ENCODE measurements at regions not wholly inside any gene's neighbourhood (a gene's known extent, or its start where the extent isn't known, plus 50 kb on each side); places are given as distances from the start of the nearest gene placed in this dataset.
"Not testable (repeated sequence)": the region's sequence is repeated elsewhere in the genome, so short reads cannot be mapped to it uniquely, and the experiment has no call there.

DNA sequence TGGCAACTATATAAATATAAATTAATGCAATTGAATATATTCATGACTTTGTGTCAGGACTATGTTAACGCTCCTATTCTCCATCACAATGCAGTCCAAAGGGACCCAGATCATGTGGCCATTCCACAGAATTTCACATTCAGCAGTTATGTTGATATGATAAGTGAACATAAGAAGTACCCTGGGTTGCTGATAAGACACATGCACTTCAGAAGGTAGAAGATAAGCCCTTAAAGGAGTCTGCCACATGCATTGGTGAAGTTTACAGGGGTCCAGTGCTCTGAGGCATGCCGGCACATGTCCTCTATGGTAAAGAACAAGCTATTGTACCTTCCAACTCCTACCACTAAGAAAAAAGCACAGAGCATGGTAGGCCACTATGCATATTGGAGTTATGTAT, 76.4 kb downstream of the PHAX start:
- no peak for DNase-seq

DNA sequence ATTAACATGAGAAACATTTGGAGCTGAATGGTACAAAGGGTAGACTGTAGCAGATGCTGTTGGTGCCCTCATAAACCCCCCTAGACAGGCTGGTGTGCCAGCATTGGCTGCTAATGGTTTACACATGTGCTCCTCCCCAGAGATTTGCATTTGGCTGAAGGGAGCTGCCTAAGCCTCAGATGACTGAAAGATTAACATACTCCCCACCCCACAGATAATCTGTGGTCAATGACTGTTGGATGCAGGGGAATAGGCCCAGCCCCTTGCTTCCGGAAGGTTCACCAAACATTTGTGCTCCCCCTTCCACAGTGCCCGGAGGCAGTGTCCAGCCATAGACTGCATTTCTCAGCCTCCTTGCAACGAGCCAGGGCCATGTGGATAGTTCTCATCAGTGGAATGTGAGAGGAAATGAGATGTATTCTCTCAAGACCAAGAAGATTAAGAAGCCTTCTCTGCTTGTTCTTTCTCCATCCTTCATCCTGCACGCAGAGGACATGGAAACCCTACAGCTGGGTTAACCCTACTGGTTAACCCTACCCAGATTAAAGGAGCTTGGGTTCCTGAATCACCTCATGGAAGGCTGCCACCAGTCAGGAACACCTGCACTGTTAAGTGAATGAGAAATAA, 79.6 kb downstream of the PHAX start:
- no peak for DNase-seq

DNA sequence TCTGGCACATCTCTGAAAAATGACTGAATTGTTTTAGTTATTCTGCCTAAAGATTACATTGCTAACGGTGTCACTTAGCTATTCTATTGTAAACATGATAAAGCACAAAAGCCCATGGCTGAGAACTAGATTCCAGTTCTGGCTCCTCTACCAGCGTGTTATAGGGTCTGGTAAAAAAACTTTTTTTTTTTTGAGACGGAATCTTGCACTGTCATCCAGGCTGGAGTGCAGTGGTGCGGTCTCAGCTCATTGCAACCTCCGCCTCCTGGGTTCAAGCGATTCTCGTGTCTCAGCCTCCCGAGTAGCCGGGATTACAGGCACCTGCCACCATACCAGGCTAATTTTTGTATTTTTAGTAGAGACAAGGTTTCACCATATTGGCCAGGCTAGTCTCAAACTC, 80.6 kb downstream of the PHAX start:
- not testable (repeated sequence) for DNase-seq

DNA sequence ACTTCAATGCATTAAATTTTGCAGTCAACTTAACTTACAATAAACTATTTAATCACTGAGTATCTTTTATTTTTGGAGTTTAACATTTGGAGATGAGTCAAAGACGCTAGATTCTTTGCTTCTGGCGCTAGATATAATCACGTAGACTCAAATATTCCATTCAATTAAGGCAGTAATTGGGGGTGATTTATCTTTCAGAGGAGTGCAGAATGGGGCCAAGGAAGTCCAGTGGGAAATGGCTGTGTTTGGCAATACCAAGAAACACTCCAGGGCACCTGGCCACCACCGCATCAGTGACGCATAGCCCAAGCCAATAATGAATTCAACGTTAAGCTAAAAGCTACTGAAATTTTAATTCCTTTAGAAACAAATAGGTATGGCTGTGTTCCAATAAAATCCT, 81.2 kb downstream of the PHAX start:
- no peak for DNase-seq

DNA sequence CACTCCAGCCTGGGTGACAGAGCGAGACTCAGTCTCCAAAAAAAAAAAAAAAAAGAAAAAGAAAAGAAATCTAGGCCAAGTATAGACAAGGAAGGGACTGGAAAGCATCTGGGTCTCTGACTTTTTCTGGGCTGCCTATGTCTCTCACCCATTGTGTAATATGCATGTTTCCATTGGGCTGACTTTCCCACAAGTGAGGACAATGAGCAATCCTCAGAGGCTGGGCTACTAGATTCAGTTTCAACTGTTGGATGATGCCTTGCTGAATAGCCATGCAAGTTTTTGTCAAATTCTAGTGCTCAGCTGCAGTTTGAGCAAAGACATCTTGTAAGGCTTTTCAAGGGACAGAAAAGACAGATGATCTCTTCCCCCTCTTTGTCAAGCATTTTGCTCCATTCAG, 82.1 kb downstream of the PHAX start:
- DNase-seq: no peak

GRCh38 chr5:126683912-126684311, 83.2 kb downstream of the PHAX start:
- DNase-seq: no peak

- peak; percentile 52 to 74 for DNase-seq
Observed at GRCh38 chr5:126684656-126685442, 84.1 kb downstream of the PHAX start.

DNA sequence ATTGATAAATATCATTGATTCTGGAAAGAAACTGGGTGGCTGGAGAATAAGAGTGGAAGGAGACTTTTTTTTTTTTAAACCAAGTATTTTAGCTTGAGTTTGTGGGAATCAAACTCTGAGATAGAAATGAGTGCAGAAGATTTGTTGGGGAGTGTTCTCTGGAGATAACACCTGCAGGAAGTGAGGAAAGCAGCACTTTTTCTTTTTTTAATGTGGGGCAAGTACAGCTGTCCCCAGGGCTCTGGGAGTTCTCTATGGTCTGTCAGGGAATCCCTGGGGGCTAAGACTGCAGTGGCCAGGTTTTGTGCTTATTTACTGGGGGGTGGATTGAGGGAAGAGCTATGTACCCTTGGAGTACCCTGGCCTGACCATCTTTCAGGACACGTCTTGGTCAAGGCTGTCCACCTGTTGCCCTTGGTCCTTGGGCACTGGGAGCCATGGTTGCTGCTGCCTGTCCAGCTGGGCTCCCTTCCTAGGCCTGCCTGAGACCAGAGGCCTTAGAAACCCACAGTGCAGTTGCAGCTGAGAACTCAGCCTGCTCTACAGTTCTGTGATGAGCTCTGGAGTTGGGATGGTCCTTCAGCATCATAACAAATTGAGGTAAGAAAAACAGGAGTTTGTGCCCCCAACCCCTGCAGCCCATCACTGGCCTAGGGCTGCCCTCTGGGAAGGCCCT, 85.8 kb downstream of the PHAX start:
- DNase-seq: no peak

- DNase-seq: no peak
Observed at GRCh38 chr5:126692971-126693370, 84.0 kb upstream of the LMNB1 start.

- no peak for DNase-seq
Observed at GRCh38 chr5:126693806-126694205, 83.1 kb upstream of the LMNB1 start.

DNA sequence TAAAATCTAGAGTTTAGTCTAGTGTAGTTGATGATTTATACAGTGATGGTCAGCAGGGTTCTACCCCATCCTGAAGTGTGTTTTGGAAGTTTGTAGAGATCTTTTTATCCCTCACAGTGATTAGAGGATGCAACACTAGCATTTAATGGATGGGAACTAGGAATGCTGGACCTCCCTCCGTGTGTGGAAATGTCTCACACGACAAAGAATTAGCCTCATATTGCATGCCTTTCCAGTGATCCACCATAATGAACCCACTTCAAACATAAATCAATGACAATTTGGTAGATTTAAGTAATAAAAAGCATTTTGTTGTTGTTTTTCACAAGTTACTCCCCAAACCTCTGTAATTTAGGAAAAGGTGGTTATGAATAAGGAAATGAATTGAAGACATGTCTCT, 82.5 kb upstream of the LMNB1 start:
- no peak for DNase-seq

DNA sequence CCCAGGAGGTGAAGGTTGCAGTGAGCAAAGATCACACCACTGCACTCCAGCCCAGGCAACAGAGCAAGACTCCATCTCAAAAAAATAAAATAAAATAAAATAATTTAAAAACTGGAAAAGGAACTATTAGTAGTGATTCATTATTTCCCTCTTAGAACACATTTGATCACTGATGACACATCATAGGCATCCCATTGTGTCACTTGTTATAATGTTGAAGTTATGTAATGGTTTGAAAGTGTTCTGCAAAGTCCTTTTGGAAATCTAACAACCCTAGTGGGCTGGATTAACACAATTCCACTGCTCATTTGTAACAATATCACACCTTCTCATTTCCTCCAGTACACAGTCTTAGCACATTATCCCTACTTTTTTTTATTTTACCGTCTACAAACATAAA, 81.8 kb upstream of the LMNB1 start:
- no peak for DNase-seq

DNA sequence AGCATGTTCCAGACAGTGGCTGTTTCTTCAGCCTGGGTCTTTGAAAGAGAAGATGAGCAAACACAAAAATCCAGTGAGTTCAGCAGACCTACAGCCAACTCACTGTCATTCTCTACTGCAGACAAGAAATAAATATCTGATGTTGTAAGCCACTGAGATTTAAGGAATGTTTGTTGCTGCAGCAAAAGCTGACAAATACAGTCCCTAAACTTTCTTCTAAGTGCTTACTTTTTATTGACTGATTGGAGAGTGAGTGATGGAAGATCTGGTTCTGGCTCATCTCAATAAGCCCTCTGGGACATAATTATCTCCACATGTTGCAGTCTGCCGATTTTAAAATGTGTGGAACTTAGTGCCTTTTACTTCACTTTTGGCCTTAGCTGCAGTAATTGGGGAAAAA, 69.9 kb upstream of the LMNB1 start:
- DNase-seq: no peak

DNA sequence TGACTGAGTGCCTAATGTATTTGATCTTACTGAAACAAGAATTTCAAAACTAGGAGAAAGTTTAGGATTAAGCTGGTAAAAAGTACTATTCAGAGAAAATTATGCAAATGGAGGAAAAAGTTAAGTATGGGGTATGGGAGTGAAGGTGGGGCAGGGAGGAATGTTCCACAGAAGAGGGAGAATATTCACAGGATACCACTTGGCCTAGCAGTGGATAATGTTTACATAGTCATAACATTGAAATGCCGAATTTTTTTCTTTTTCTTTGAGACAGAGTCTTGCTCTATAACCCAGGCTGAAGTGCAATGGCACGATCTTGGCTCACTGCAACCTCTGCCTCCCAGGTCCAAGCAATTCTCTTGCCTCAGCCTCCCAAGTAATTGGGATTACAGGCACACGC, 61.2 kb upstream of the LMNB1 start:
- DNase-seq: no peak

DNA sequence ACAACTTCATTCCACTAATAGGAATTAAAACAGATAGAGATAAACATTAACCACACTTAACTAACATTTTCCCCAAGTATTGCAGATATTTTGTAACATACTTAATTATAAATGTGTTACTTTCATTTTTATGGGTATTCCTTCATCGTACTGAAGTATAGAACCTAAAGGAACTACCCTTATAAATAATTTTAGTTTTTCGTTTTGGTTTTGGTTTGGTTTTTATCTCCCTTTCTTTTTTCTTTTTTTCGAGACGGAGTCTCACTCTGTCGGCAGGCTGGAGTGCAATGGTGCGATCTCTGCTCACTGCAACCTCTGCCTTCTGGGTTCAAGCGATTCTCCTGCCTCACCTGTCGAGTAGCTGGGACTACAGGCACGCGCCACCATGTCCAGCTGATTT, 60.1 kb upstream of the LMNB1 start:
- no peak for DNase-seq

GRCh38 chr5:126718236-126718868, 58.6 kb upstream of the LMNB1 start:
- DNase-seq: no peak

- DNase-seq: no peak
Observed at GRCh38 chr5:126720369-126720768, 56.6 kb upstream of the LMNB1 start.

DNA sequence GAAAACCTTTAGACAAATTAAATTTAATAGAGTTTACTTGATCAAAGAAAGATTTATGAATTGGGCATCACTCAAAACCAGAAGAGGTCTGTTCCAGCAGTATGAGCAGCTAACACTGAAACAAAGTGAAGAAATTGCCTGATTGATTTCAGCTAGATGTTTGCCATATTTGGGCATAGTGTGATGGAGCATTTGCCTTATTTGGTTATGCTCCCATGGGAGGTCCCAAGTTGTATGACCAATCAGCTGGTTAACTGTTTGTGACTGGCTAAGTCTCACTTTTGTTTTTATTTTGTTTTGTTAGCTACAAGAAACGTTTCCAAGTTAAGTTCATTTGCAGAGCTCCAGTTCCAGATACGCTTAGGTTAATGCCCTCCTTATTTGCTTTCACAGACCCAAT, 53.3 kb upstream of the LMNB1 start:
- no peak for DNase-seq

All from stimulated activated CD4-positive, alpha-beta T cell treated with anti-CD3 and anti-CD28 coated beads, Interleukin-4, amount 100 ng/mL, for 4 hours (primary cell).